Breast epithelium (tissue), 4 donors: ENCODE measurements at regions not wholly inside any gene's neighbourhood (a gene's known extent, or its start where the extent isn't known, plus 50 kb on each side); places are given as distances from the start of the nearest gene placed in this dataset.

Source experiments
- DNase-seq, 2 donors: peaks; one replicate each; pipeline ENCODE4 v3.0.0-alpha.2; 2019; ENCODE audit warnings: low spot score in 2 of 2
- H3K27ac ChIP-seq, 2 donors: fragments of 200-600 bp; sonication (generic) in 1 of 2; one replicate each; pipeline ENCODE4 v1.5.1; 2016 to 2019; ENCODE audit warnings: mild to moderate bottlenecking in 1 of 2
- H3K27me3 ChIP-seq, 2 donors: fragments of 200-600 bp; sonication (generic) in 1 of 2; one replicate each; pipeline versions ENCODE4 v1.5.1 to v1.6.0; 2017 to 2019; ENCODE audit warnings: control low read depth in 1 of 2, mild to moderate bottlenecking in 1 of 2
- H3K36me3 ChIP-seq: fragments of 200-600 bp; one replicate; pipeline ENCODE4 v1.5.1; 2019
- H3K4me1 ChIP-seq, 2 donors: fragments of 200-600 bp; sonication (generic); one replicate each; pipeline ENCODE4 v1.5.1; 2016 to 2019; ENCODE audit warnings: control low read depth in 1 of 2
- H3K4me3 ChIP-seq, 3 donors: fragments of 200-600 bp; sonication (generic); 1 replicate in 2 of 3; 2 replicates in 1 of 3; pipeline ENCODE4 v1.5.1; 2016 to 2019; ENCODE audit warnings: mild to moderate bottlenecking in 3 of 3, moderate library complexity in 2 of 3
- H3K9me3 ChIP-seq, 2 donors: fragments of 200-600 bp; sonication (generic) in 1 of 2; one replicate each; pipeline ENCODE4 v1.5.1; 2016 to 2019; ENCODE audit warnings: control low read depth in 1 of 2
- POLR2A ChIP-seq: fragments of 450-650 bp; IDR thresholded peaks from one replicate; pipeline ENCODE4 v1.6.1; 2016; ENCODE audit warnings: antibody characterized with exemption, mild to moderate bottlenecking, moderate library complexity
- POLR2AphosphoS5 ChIP-seq, 3 donors: sonication (generic); formaldehyde crosslinking; IDR thresholded peaks; one replicate each; pipeline ENCODE4 v1.6.1; 2017; ENCODE audit warnings: antibody characterized with exemption in 3 of 3
- intact Hi-C: fragments of 100-400 bp; cut with DNase I; formaldehyde crosslinking; loops from one replicate; pipeline ENCODE4 v1.15.1; 2023; ENCODE audit warnings: low total_unique reads
- TF ChIP-seq, protein P1 (sequence below), 3 donors: fragments of 450-650 bp; IDR thresholded peaks; one replicate each; pipeline ENCODE4 v1.5.1; 2016 to 2017; ENCODE audit warnings: antibody characterized with exemption in 3 of 3, mild to moderate bottlenecking in 3 of 3, moderate library complexity in 3 of 3

GRCh38 chr2:23029951-23030350, 355.0 kb upstream of the KLHL29 start:
- Histone ChIP-seq H3K4me1 (no peaks in the 10 kb centered on the region), H3K4me3 (no peak overlapping the region), H3K27me3 (no peaks in the 10 kb centered on the region), H3K27ac (no peak overlapping the region), H3K36me3 (no peaks in the 10 kb centered on the region), H3K9me3 (no peaks in the 10 kb centered on the region)
- no peak for DNase-seq
- TF ChIP-seq, protein P1, sequence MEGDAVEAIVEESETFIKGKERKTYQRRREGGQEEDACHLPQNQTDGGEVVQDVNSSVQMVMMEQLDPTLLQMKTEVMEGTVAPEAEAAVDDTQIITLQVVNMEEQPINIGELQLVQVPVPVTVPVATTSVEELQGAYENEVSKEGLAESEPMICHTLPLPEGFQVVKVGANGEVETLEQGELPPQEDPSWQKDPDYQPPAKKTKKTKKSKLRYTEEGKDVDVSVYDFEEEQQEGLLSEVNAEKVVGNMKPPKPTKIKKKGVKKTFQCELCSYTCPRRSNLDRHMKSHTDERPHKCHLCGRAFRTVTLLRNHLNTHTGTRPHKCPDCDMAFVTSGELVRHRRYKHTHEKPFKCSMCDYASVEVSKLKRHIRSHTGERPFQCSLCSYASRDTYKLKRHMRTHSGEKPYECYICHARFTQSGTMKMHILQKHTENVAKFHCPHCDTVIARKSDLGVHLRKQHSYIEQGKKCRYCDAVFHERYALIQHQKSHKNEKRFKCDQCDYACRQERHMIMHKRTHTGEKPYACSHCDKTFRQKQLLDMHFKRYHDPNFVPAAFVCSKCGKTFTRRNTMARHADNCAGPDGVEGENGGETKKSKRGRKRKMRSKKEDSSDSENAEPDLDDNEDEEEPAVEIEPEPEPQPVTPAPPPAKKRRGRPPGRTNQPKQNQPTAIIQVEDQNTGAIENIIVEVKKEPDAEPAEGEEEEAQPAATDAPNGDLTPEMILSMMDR (IDR thresholded peaks at IDR 0.05), result no peak
- TF ChIP-seq POLR2AphosphoS5 (IDR thresholded peaks at IDR 0.05) (no peak), POLR2A (no peak)
- intact Hi-C loops, result no loop called here

GRCh38 chr2:23034996-23035395, 350.0 kb upstream of the KLHL29 start:
- H3K9me3 ChIP-seq, result no peaks in the 10 kb centered on the region
- no peak overlapping the region for H3K27ac ChIP-seq
- intact Hi-C loops, result no loop called here
- no peak overlapping the region for H3K4me3 ChIP-seq
- no peak for DNase-seq
- H3K36me3 ChIP-seq, result no peaks in the 10 kb centered on the region
- H3K4me1 ChIP-seq, result no peaks in the 10 kb centered on the region
- TF ChIP-seq, protein P1 (IDR thresholded peaks at IDR 0.05), result no peak
- TF ChIP-seq POLR2AphosphoS5 (IDR thresholded peaks at IDR 0.05) (no peak), POLR2A (no peak)
- H3K27me3 ChIP-seq, result no peaks in the 10 kb centered on the region

DNA sequence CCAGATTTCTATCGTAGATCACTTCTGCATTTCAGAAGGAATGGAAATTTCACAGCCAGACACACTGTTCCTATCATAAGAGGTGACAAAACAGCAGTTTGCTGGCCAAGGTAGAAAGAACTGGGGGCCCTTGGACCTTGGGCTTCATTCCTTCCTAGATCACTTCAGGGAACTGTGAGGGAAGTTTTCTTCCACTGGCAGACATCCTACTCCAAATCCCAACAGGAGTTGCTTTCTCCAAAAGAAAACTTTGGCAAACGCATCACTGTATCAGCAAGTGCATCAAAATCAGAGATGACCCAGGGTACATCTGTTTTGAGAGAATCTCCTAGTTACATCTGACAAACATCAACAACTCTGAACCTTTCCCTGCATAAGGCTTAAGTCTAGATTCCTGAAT, 348.4 kb upstream of the KLHL29 start:
- no peaks in the 10 kb centered on the region for H3K4me1 ChIP-seq
- TF ChIP-seq POLR2A, result no peak
- TF ChIP-seq, protein P1 (IDR thresholded peaks at IDR 0.05), result no peak
- TF ChIP-seq POLR2AphosphoS5 (IDR thresholded peaks at IDR 0.05), result no peak
- peak overlapping the region in 1 of 2 donors; percentile 21 for H3K27ac ChIP-seq
- H3K4me3 ChIP-seq, result no peak overlapping the region
- H3K27me3 ChIP-seq, result no peaks in the 10 kb centered on the region
- no peak for DNase-seq
- H3K36me3 ChIP-seq, result no peaks in the 10 kb centered on the region
- no peaks in the 10 kb centered on the region for H3K9me3 ChIP-seq
- intact Hi-C loops, result no loop called here

GRCh38 chr2:23037596-23037995, 347.4 kb upstream of the KLHL29 start:
- no peaks in the 10 kb centered on the region for H3K9me3 ChIP-seq
- no peak overlapping the region for H3K27ac ChIP-seq
- H3K36me3 ChIP-seq, result no peaks in the 10 kb centered on the region
- H3K4me1 ChIP-seq, result no peaks in the 10 kb centered on the region
- DNase-seq, result no peak
- no peak overlapping the region for H3K4me3 ChIP-seq
- no peaks in the 10 kb centered on the region for H3K27me3 ChIP-seq
- TF ChIP-seq POLR2AphosphoS5 (IDR thresholded peaks at IDR 0.05), result no peak
- no peak for TF ChIP-seq POLR2A
- TF ChIP-seq, protein P1 (IDR thresholded peaks at IDR 0.05), result no peak
- intact Hi-C loops, result no loop called here

- no peak for DNase-seq
- Histone ChIP-seq H3K9me3 (no peaks in the 10 kb centered on the region), H3K4me1 (no peaks in the 10 kb centered on the region), H3K4me3 (no peak overlapping the region), H3K27ac (no peak overlapping the region), H3K36me3 (no peaks in the 10 kb centered on the region), H3K27me3 (no peaks in the 10 kb centered on the region)
- TF ChIP-seq POLR2AphosphoS5 (IDR thresholded peaks at IDR 0.05) (no peak), POLR2A (no peak)
- TF ChIP-seq, protein P1 (IDR thresholded peaks at IDR 0.05), result no peak
- intact Hi-C loops, result no loop called here
Measured at GRCh38 chr2:23041443-23041842, 343.5 kb upstream of the KLHL29 start.
